ENCODE measurements at regions not wholly inside any gene's neighbourhood (a gene's known extent, or its start where the extent isn't known, plus 50 kb on each side); places are given as distances from the start of the nearest gene placed in this dataset.

GRCh38 chr9:16039988-16040761 is 487.3 kb downstream of the CCDC171 start:
- TF ChIP-seq RAD21 (IDR thresholded peaks at IDR 0.05; ENCODE audit: low read length) (no peak), NFIC (IDR thresholded peaks at IDR 0.05; ENCODE audit: borderline replicate concordance) (no peak), CTCF (IDR thresholded peaks at IDR 0.05) (no peak), RCOR1 (IDR thresholded peaks at IDR 0.05; ENCODE audit: low read length) (no peak), TCF12 (IDR thresholded peaks at IDR 0.05) (no peak)
- TF ChIP-seq, protein P1, sequence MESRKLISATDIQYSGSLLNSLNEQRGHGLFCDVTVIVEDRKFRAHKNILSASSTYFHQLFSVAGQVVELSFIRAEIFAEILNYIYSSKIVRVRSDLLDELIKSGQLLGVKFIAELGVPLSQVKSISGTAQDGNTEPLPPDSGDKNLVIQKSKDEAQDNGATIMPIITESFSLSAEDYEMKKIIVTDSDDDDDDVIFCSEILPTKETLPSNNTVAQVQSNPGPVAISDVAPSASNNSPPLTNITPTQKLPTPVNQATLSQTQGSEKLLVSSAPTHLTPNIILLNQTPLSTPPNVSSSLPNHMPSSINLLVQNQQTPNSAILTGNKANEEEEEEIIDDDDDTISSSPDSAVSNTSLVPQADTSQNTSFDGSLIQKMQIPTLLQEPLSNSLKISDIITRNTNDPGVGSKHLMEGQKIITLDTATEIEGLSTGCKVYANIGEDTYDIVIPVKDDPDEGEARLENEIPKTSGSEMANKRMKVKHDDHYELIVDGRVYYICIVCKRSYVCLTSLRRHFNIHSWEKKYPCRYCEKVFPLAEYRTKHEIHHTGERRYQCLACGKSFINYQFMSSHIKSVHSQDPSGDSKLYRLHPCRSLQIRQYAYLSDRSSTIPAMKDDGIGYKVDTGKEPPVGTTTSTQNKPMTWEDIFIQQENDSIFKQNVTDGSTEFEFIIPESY (IDR thresholded peaks at IDR 0.05; ENCODE audit: borderline replicate concordance, low read depth): no peak
- TF ChIP-seq, protein P2, sequence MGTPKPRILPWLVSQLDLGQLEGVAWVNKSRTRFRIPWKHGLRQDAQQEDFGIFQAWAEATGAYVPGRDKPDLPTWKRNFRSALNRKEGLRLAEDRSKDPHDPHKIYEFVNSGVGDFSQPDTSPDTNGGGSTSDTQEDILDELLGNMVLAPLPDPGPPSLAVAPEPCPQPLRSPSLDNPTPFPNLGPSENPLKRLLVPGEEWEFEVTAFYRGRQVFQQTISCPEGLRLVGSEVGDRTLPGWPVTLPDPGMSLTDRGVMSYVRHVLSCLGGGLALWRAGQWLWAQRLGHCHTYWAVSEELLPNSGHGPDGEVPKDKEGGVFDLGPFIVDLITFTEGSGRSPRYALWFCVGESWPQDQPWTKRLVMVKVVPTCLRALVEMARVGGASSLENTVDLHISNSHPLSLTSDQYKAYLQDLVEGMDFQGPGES (IDR thresholded peaks at IDR 0.05; ENCODE audit: low read depth, low read length): no peak
- CTCF ChIA-PET: interaction anchor here (0.8 to 1.4 kb wide), 2 partner anchors 13 to 163 kb away, joined by 3 read pairs; no protein-coding TSS in a partner anchor

DNA sequence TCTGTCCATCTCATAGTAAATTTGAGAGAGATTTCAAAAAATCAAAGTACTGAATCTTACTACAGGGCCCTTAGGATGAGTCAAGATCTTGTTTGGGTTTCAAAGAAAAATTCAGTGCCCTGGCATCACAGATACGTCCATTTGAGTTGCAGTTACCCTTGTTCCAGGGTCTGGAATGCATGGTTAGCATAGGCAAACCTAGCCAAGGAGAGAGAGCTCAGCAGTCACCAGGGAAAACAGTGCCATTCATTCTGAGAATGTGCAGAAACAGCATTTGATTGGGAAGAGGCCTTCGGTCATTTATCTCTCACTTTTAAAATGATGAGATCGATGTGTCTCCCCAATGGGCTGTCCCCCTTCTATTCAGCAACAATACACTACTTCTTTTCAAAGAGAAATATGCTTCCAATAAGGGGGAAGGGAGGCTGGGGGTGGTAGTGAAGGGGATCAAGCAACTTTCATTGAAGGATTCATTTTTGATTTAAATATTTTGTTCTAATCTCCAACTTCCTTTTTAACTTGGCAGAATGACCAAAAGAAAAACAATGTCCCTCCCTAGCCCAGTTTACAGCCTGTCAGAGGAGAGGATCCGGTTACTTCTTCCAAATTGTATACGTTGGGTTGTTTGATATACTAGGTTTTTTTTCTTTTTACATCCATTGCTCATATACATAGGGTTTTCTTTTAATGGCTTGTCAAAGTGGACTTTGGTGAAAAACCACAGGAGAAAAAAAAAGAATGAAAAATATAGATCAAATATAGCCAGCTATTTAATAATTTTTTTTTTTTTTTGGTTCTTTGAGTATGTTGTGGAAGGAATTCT is 491.1 kb downstream of the CCDC171 start:
- H3K27ac ChIP-seq (ENCODE audit: low read depth in 2 of 2, low read length in 1 of 2): peak overlapping the region in 1 of 2 experiments; percentile 50; a peak in 2 of 4 replicates
- H3K9me3 ChIP-seq: no peaks in the 10 kb centered on the region
- H3K36me3 ChIP-seq (replicated peaks in 1 of 2; ENCODE audit: control insufficient read depth in 1 of 2, insufficient read depth in 2 of 2, low read length in 1 of 2): no peaks in the 10 kb centered on the region
- no peak for DNase-seq
- peaks cover 0 to 8% of the 10 kb centered on the region in 2 experiments; a peak in 3 of 4 replicates for H3K4me1 ChIP-seq (ENCODE audit: control insufficient read depth in 1 of 2, insufficient read depth in 2 of 2, low read depth in 1 of 2, low read length in 1 of 2)
- ChIA-PET CTCF (interaction anchor here (0.8 kb wide), 1 partner anchor 86 kb away, joined by 4 read pairs; no protein-coding TSS in a partner anchor), POLR2A (interaction anchor here (0.6 kb wide), 1 partner anchor 678 kb away, joined by 3 read pairs; no protein-coding TSS in a partner anchor)
- TF ChIP-seq, protein P2 (IDR thresholded peaks at IDR 0.05; ENCODE audit: low read depth, low read length): no peak
- TF ChIP-seq CHD2 (IDR thresholded peaks at IDR 0.05; ENCODE audit: low read length, partially characterized antibody): no peak
- TF ChIP-seq RCOR1 (IDR thresholded peaks at IDR 0.05; ENCODE audit: low read length): no peak
- TF ChIP-seq PBX3 (IDR thresholded peaks at IDR 0.05): no peak
- TF ChIP-seq YY1 (IDR thresholded peaks at IDR 0.05; ENCODE audit: low read depth): no peak
- no peak for TF ChIP-seq GABPA (IDR thresholded peaks at IDR 0.05; ENCODE audit: low read depth)
- H3K79me2 ChIP-seq (ENCODE audit: insufficient read depth): no peaks in the 10 kb centered on the region
- no peak overlapping the region for H3K9ac ChIP-seq
- no peaks in the 10 kb centered on the region for H3K27me3 ChIP-seq (ENCODE audit: insufficient read depth)
- 80% methylated on average over 5 of the region's 5 CpGs for WGBS (ENCODE audit: low lambda C conversion rate)
- H3K4me3 ChIP-seq (ENCODE audit: low read depth in 2 of 2, low read length in 1 of 2): no peak overlapping the region
- no peaks in the 10 kb centered on the region for H3K9me2 ChIP-seq
- no peaks in the 10 kb centered on the region for H4K20me1 ChIP-seq (ENCODE audit: insufficient read depth)
- H3K4me2 ChIP-seq: no peak overlapping the region
- H2AFZ ChIP-seq (ENCODE audit: low read depth): peak overlapping the region; percentile 19; the same call in 1 of the 2 replicates
- no peaks in the 10 kb centered on the region for H3F3A ChIP-seq (replicated peaks; ENCODE audit: insufficient read depth)

More at GRCh38 chr9:16039988-16040761, 487.3 kb downstream of the CCDC171 start:
- WGBS (ENCODE audit: low lambda C conversion rate): 74% methylated on average over 5 of the region's 10 CpGs
- Histone ChIP-seq H3F3A (replicated peaks; ENCODE audit: insufficient read depth) (no peaks in the 10 kb centered on the region), H3K9me2 (no peaks in the 10 kb centered on the region), H3K27me3 (ENCODE audit: insufficient read depth) (no peaks in the 10 kb centered on the region), H4K20me1 (ENCODE audit: insufficient read depth) (no peaks in the 10 kb centered on the region), H3K27ac (ENCODE audit: low read depth in 2 of 2, low read length in 1 of 2) (no peak overlapping the region), H3K36me3 (replicated peaks in 1 of 2; ENCODE audit: control insufficient read depth in 1 of 2, insufficient read depth in 2 of 2, low read length in 1 of 2) (peaks cover 0 to 4% of the 10 kb centered on the region in 2 experiments), H3K79me2 (ENCODE audit: insufficient read depth) (no peaks in the 10 kb centered on the region), H3K9me3 (peaks cover 11% of the 10 kb centered on the region), H3K4me1 (ENCODE audit: control insufficient read depth in 1 of 2, insufficient read depth in 2 of 2, low read depth in 1 of 2, low read length in 1 of 2) (peaks cover 0 to 8% of the 10 kb centered on the region in 2 experiments; a peak in 3 of 4 replicates), H3K9ac (no peak overlapping the region), H3K4me3 (ENCODE audit: low read depth in 2 of 2, low read length in 1 of 2) (no peak overlapping the region), H3K4me2 (no peak overlapping the region), H2AFZ (ENCODE audit: low read depth) (no peak overlapping the region)
- peak; percentile 25 for DNase-seq
- POLR2A ChIA-PET: no interaction called here

Measured in SK-N-SH (cell line).